Neural cell (in vitro differentiated cells): ENCODE measurements at regions not wholly inside any gene's neighbourhood (a gene's known extent, or its start where the extent isn't known, plus 50 kb on each side); places are given as distances from the start of the nearest gene placed in this dataset.
"Not testable (repeated sequence)": the region's sequence is repeated elsewhere in the genome, so short reads cannot be mapped to it uniquely, and the experiment has no call there.

Experiments used
- H2AFZ ChIP-seq: fragments of 200-600, 300-800 bp; sonication (generic), shearing (Covaris generic); 2 replicates; pipeline ENCODE4 v1.6.0; 2014; ENCODE audit warnings: low read depth, mild to moderate bottlenecking, antibody characterized with exemption, low read length, moderate library complexity
- H3F3A ChIP-seq: fragments of 200-600 bp; shearing (Covaris generic); 2 replicates; pipeline ENCODE4 v1.6.1; 2016; ENCODE audit warnings: mild to moderate bottlenecking, moderate library complexity, mixed read lengths, antibody characterized with exemption, low read length; ENCODE audit not compliant: insufficient read depth, poor library complexity, severe bottlenecking
- H3K27ac ChIP-seq: fragments of 200-600, 300-800 bp; sonication (generic), shearing (Covaris generic); 2 replicates; pipeline ENCODE4 v1.5.1; 2014; ENCODE audit warnings: mild to moderate bottlenecking, low read length, moderate library complexity
- H3K27me3 ChIP-seq: fragments of 300-800, 200-600 bp; sonication (generic), shearing (Covaris generic); 2 replicates; pipeline ENCODE4 v1.6.0; 2014; ENCODE audit warnings: mild to moderate bottlenecking, low read depth, low read length, moderate library complexity; ENCODE audit not compliant: insufficient read depth
- H3K36me3 ChIP-seq: fragments of 300-800, 200-600 bp; sonication (generic), shearing (Covaris generic); 2 replicates; pipeline ENCODE4 v1.5.1; 2014; ENCODE audit warnings: mild to moderate bottlenecking, antibody characterized with exemption, low read length, moderate library complexity; ENCODE audit not compliant: insufficient read depth
- H3K4me2 ChIP-seq: fragments of 300-800, 200-600 bp; sonication (generic), shearing (Covaris generic); 2 replicates; pipeline ENCODE4 v1.6.0; 2014; ENCODE audit warnings: mild to moderate bottlenecking, low read length
- H3K4me3 ChIP-seq: fragments of 300-800, 200-600 bp; sonication (generic), shearing (Covaris generic); 2 replicates; pipeline ENCODE4 v1.5.1; 2014; ENCODE audit warnings: mild to moderate bottlenecking, low read length, moderate library complexity
- H3K79me2 ChIP-seq: fragments of 200-600 bp; shearing (Covaris generic); replicated peaks from 2 replicates; pipeline ENCODE4 v1.6.0; 2014; ENCODE audit warnings: mild to moderate bottlenecking, low read length, moderate library complexity; ENCODE audit not compliant: insufficient read depth
- H3K9ac ChIP-seq: fragments of 300-800, 200-600 bp; sonication (generic), shearing (Covaris generic); 2 replicates; pipeline ENCODE4 v1.6.1; 2016; ENCODE audit warnings: mild to moderate bottlenecking, low read length, mixed read lengths
- H3K9me2 ChIP-seq: fragments of 200-600 bp; shearing (Covaris generic); 2 replicates; pipeline ENCODE4 v1.6.1; 2016; ENCODE audit warnings: mild to moderate bottlenecking, low read length, mixed read lengths; ENCODE audit not compliant: insufficient read depth
- H3K9me3 ChIP-seq: fragments of 200-600, 300-800 bp; sonication (generic), shearing (Covaris generic); 2 replicates; pipeline ENCODE4 v1.6.1; 2016; ENCODE audit warnings: mild to moderate bottlenecking, mixed run types, low read length, moderate library complexity, mixed read lengths
- H4K20me1 ChIP-seq: fragments of 200-600 bp; shearing (Covaris generic); 2 replicates; pipeline ENCODE4 v1.6.1; 2016; ENCODE audit warnings: mild to moderate bottlenecking, mixed run types; ENCODE audit not compliant: insufficient read depth
- CTCF ChIP-seq: fragments of 450-650 bp; IDR thresholded peaks from 2 replicates; pipeline ENCODE4 v1.5.1; 2014; ENCODE audit warnings: antibody characterized with exemption, mild to moderate bottlenecking, moderate library complexity; ENCODE audit not compliant: poor library complexity, severe bottlenecking
- EP300 ChIP-seq: fragments of 450-650 bp; conservative IDR thresholded peaks from 2 replicates; pipeline ENCODE4 v1.6.1; 2014; ENCODE audit warnings: antibody characterized with exemption, mild to moderate bottlenecking, moderate library complexity; ENCODE audit not compliant: poor library complexity, severe bottlenecking
- EZH2 ChIP-seq: fragments of 200-600, 300-800 bp; shearing (Covaris generic), sonication (generic); IDR thresholded peaks from 2 replicates; pipeline ENCODE4 v1.6.1; 2014; ENCODE audit warnings: antibody characterized with exemption, low read length, borderline replicate concordance, mild to moderate bottlenecking; ENCODE audit not compliant: insufficient read depth, poor library complexity, severe bottlenecking
- MXI1 ChIP-seq: fragments of 450-650 bp; conservative IDR thresholded peaks from 2 replicates; pipeline ENCODE4 v1.6.1; 2014; ENCODE audit warnings: antibody characterized with exemption, mild to moderate bottlenecking; ENCODE audit not compliant: poor library complexity, severe bottlenecking
- POLR2AphosphoS5 ChIP-seq: IDR thresholded peaks from 2 replicates; pipeline ENCODE4 v1.6.1; 2012
- RAD21 ChIP-seq: fragments of 450-650 bp; conservative IDR thresholded peaks from 2 replicates; pipeline ENCODE4 v1.6.1; 2014; ENCODE audit warnings: antibody characterized with exemption, mild to moderate bottlenecking, moderate library complexity
- REST ChIP-seq: IDR thresholded peaks from 2 replicates; pipeline ENCODE4 v1.6.1; 2012; ENCODE audit warnings: borderline replicate concordance
- SMC3 ChIP-seq: fragments of 450-650 bp; conservative IDR thresholded peaks from 2 replicates; pipeline ENCODE4 v1.6.1; 2014; ENCODE audit warnings: antibody characterized with exemption, mild to moderate bottlenecking, moderate library complexity; ENCODE audit not compliant: poor library complexity
- TAF1 ChIP-seq: IDR thresholded peaks from 2 replicates; pipeline ENCODE4 v1.6.1; 2012; ENCODE audit warnings: low read depth

- no peaks in the 10 kb centered on the region for H3K36me3 ChIP-seq
- no peak overlapping the region for H3K4me2 ChIP-seq
- H3F3A ChIP-seq, result no peaks in the 10 kb centered on the region
- no peak for TF ChIP-seq POLR2AphosphoS5
- TF ChIP-seq EP300, result no peak
- no peak for TF ChIP-seq RAD21
- TF ChIP-seq REST, result no peak
- no peak for TF ChIP-seq CTCF
- no peak for TF ChIP-seq TAF1
- TF ChIP-seq EZH2, result no peak
- no peak overlapping the region for H3K9ac ChIP-seq
- no peak overlapping the region for H3K27ac ChIP-seq
- no peak overlapping the region for H2AFZ ChIP-seq
- no peaks in the 10 kb centered on the region for H4K20me1 ChIP-seq
- H3K9me2 ChIP-seq, result no peaks in the 10 kb centered on the region
- no peaks in the 10 kb centered on the region for H3K27me3 ChIP-seq
- H3K79me2 ChIP-seq, result no peaks in the 10 kb centered on the region
- no peak overlapping the region for H3K4me3 ChIP-seq
- no peaks in the 10 kb centered on the region for H3K9me3 ChIP-seq
These were observed 59.5 kb upstream of the MBOAT1 start for GRCh38 chr6:20271818-20272217.

- Histone ChIP-seq H3K4me2 (no peak overlapping the region), H3K27me3 (no peaks in the 10 kb centered on the region), H3K9me3 (no peaks in the 10 kb centered on the region), H3K9ac (no peak overlapping the region), H3K36me3 (no peaks in the 10 kb centered on the region), H3K27ac (no peak overlapping the region), H4K20me1 (no peaks in the 10 kb centered on the region), H2AFZ (no peak overlapping the region), H3K79me2 (no peaks in the 10 kb centered on the region), H3K9me2 (no peaks in the 10 kb centered on the region), H3F3A (no peaks in the 10 kb centered on the region), H3K4me3 (no peak overlapping the region)
- TF ChIP-seq RAD21, result no peak
- no peak for TF ChIP-seq TAF1
- TF ChIP-seq POLR2AphosphoS5, result no peak
- no peak for TF ChIP-seq EP300
- no peak for TF ChIP-seq REST
- TF ChIP-seq EZH2, result no peak
- no peak for TF ChIP-seq SMC3
- TF ChIP-seq MXI1, result no peak
These were observed 61.9 kb upstream of the MBOAT1 start for GRCh38 chr6:20274137-20274536.

- not testable (repeated sequence) for H3K79me2 ChIP-seq, H3F3A ChIP-seq, H3K27me3 ChIP-seq, H4K20me1 ChIP-seq, H3K4me2 ChIP-seq, H3K4me3 ChIP-seq, H3K36me3 ChIP-seq, H2AFZ ChIP-seq, H3K27ac ChIP-seq, H3K9me3 ChIP-seq, H3K9me2 ChIP-seq, H3K9ac ChIP-seq
These were observed 63.6 kb upstream of the MBOAT1 start for GRCh38 chr6:20275837-20276236.

- H3K9me2 ChIP-seq, result not testable (repeated sequence)
These were observed 65.5 kb upstream of the MBOAT1 start for GRCh38 chr6:20277724-20278123.

More at GRCh38 chr6:20277724-20278123, 65.5 kb upstream of the MBOAT1 start:
- H3K9me3 ChIP-seq, H3K36me3 ChIP-seq, H3K79me2 ChIP-seq, H3K27me3 ChIP-seq, H3K4me2 ChIP-seq, H4K20me1 ChIP-seq, H3K9ac ChIP-seq, H3K4me3 ChIP-seq, H3K27ac ChIP-seq, H3F3A ChIP-seq, H2AFZ ChIP-seq: not testable (repeated sequence)
